CD14-positive monocyte (primary cell): ENCODE measurements at regions not wholly inside any gene's neighbourhood (a gene's known extent, or its start where the extent isn't known, plus 50 kb on each side); places are given as distances from the start of the nearest gene placed in this dataset.

ENCODE experiments used
- DNase-seq, 3 donors: peaks; one replicate each; pipeline ENCODE4 v3.0.0-alpha.2; 2011 to 2022
- H2AFZ ChIP-seq: 2 replicates; pipeline ENCODE4 v1.6.0; 2012; ENCODE audit warnings: mild to moderate bottlenecking, low read depth, low read length, inconsistent platforms; ENCODE audit not compliant: insufficient read depth, poor library complexity, severe bottlenecking
- H3K27ac ChIP-seq, 2 donors: 1 replicate in 1 of 2; 2 replicates in 1 of 2; pipeline ENCODE4 v1.5.1; 2012 to 2013; ENCODE audit warnings: low read length in 2 of 2, control low read depth in 1 of 2, inconsistent platforms in 1 of 2, low read depth in 1 of 2, mild to moderate bottlenecking in 1 of 2
- H3K27me3 ChIP-seq, 2 donors: one replicate each; pipeline versions ENCODE4 v1.6.0 to v1.6.1; 2011 to 2013; ENCODE audit warnings: low read length in 2 of 2; ENCODE audit not compliant: control insufficient read depth in 2 of 2, insufficient read depth in 2 of 2
- H3K36me3 ChIP-seq, 2 donors: replicated peaks in 1 of 2; 1 replicate in 1 of 2; 2 replicates in 1 of 2; pipeline versions ENCODE4 v1.5.1 to v1.6.1; 2012 to 2013; ENCODE audit warnings: low read length in 2 of 2, control low read depth in 1 of 2, inconsistent platforms in 1 of 2, mild to moderate bottlenecking in 1 of 2; ENCODE audit not compliant: insufficient read depth in 2 of 2, control insufficient read depth in 1 of 2
- H3K4me1 ChIP-seq, 2 donors: 1 replicate in 1 of 2; 2 replicates in 1 of 2; pipeline versions ENCODE4 v1.5.1 to v1.6.1; 2012 to 2013; ENCODE audit warnings: low read length in 2 of 2, control low read depth in 1 of 2, inconsistent platforms in 1 of 2, mild to moderate bottlenecking in 1 of 2, moderate library complexity in 1 of 2; ENCODE audit not compliant: insufficient read depth in 2 of 2, control insufficient read depth in 1 of 2
- H3K4me2 ChIP-seq: replicated peaks from 2 replicates; pipeline ENCODE3; 2012; ENCODE audit warnings: low read length, moderate library complexity, mild to moderate bottlenecking; ENCODE audit not compliant: poor library complexity, severe bottlenecking; ENCODE audit errors: extremely low read depth
- H3K4me3 ChIP-seq, 3 experiments: fragments of 200-600 bp in 1 of 3; sonication (generic) in 1 of 3; replicated peaks in 1 of 3; 1 replicate in 2 of 3; 2 replicates in 1 of 3; pipeline ENCODE4 v1.5.1; 2011 to 2013; ENCODE audit warnings: low read length in 3 of 3, mild to moderate bottlenecking in 3 of 3, control low read depth in 2 of 3, low read depth in 2 of 3, inconsistent platforms in 1 of 3, moderate library complexity in 1 of 3
- H3K79me2 ChIP-seq: 2 replicates; pipeline ENCODE4 v1.6.0; 2012; ENCODE audit warnings: mild to moderate bottlenecking, control low read depth, inconsistent platforms, low read length, moderate library complexity; ENCODE audit not compliant: insufficient read depth
- H3K9ac ChIP-seq: 2 replicates; pipeline ENCODE4 v1.6.0; 2017; ENCODE audit warnings: low read length, mild to moderate bottlenecking; ENCODE audit not compliant: insufficient read depth, poor library complexity, severe bottlenecking
- H3K9me3 ChIP-seq, 2 donors: replicated peaks in 1 of 2; 1 replicate in 1 of 2; 2 replicates in 1 of 2; pipeline versions ENCODE4 v1.5.1 to v1.6.1; 2012 to 2013; ENCODE audit warnings: low read length in 2 of 2, control low read depth in 1 of 2; ENCODE audit not compliant: control insufficient read depth in 1 of 2, insufficient read depth in 1 of 2
- H4K20me1 ChIP-seq: 2 replicates; pipeline ENCODE4 v1.6.0; 2012; ENCODE audit warnings: mild to moderate bottlenecking, low read length, control low read depth, moderate library complexity; ENCODE audit not compliant: insufficient read depth
- H3K27ac Mint-ChIP-seq, 7 donors: one replicate each; pipeline ENCODE4 v1.8.0; 2020; ENCODE audit warnings: mild to moderate bottlenecking in 7 of 7, mixed read lengths in 7 of 7, moderate library complexity in 6 of 7, inconsistent platforms in 2 of 7
- H3K27me3 Mint-ChIP-seq, 3 donors: one replicate each; pipeline ENCODE4 v1.8.0; 2021 to 2022; ENCODE audit warnings: low read depth in 3 of 3, mild to moderate bottlenecking in 3 of 3, mixed read lengths in 3 of 3, moderate library complexity in 3 of 3, inconsistent platforms in 1 of 3
- H3K36me3 Mint-ChIP-seq, 2 donors: one replicate each; pipeline ENCODE4 v1.8.0; 2020; ENCODE audit warnings: mixed read lengths in 2 of 2, inconsistent platforms in 1 of 2, mild to moderate bottlenecking in 1 of 2
- H3K4me1 Mint-ChIP-seq: one replicate; pipeline ENCODE4 v1.8.0; 2020; ENCODE audit warnings: mild to moderate bottlenecking, mixed read lengths
- H3K4me3 Mint-ChIP-seq, 2 donors: one replicate each; pipeline ENCODE4 v1.8.0; 2020; ENCODE audit warnings: mild to moderate bottlenecking in 2 of 2, mixed read lengths in 2 of 2, moderate library complexity in 1 of 2
- H3K9me3 Mint-ChIP-seq, 7 donors: one replicate each; pipeline ENCODE4 v1.8.0; 2020 to 2022; ENCODE audit warnings: mixed read lengths in 7 of 7, mild to moderate bottlenecking in 6 of 7, moderate library complexity in 6 of 7, inconsistent platforms in 2 of 7
- WGBS: methylation state at CpG from one replicate; pipeline ENCODE4 v1.1.5; 2013; ENCODE audit warnings: missing lambda C conversion rate; ENCODE audit not compliant: insufficient coverage; 5-methylcytosine and 5-hydroxymethylcytosine counted together
- intact Hi-C, 2 donors: fragments of 100-400 bp; cut with micrococcal nuclease; formaldehyde crosslinking; loops; one replicate each; pipeline versions ENCODE4 v1.15.0 to v1.15.1; 2023
- TF ChIP-seq, protein P1 (sequence below): fragments of 200-600 bp; IDR thresholded peaks from one replicate; pipeline ENCODE4 v1.8.0; 2022; ENCODE audit warnings: antibody characterized with exemption, mild to moderate bottlenecking

DNA sequence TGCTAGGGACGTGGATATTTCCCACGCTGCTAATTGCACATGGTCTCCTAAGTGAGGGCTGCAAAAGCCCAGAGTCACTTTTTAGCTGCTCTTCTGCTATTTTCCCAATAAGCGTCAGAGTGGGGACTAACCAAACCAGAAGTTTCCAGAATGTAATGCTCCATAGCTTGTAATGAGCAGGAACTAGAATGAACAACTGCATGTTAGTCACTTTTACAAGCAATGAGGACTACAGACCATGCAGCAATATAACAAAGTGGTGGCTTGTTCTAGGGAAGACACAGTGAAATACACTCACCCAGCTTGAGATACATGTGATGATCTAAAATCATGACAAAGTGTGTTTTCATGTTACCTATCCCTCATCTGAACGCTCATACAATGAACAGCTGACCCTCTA, 314.1 kb upstream of the SGK1 start:
- H3K4me1 ChIP-seq = peaks cover 26 to 44% of the 10 kb centered on the region in 2 donors
- peaks cover 47% of the 10 kb centered on the region for H3K4me1 Mint-ChIP-seq
- no peak overlapping the region for H3K4me2 ChIP-seq
- H3K27ac Mint-ChIP-seq = peak overlapping the region in 5 of 7 donors; percentile 65 to 94 (median 89)
- no peak overlapping the region for H2AFZ ChIP-seq
- H3K4me3 Mint-ChIP-seq = peak overlapping the region in 1 of 2 donors; percentile 31
- no peak overlapping the region for H3K9ac ChIP-seq
- no peak overlapping the region for H3K4me3 ChIP-seq
- H3K27me3 ChIP-seq = no peaks in the 10 kb centered on the region
- H3K79me2 ChIP-seq = no peaks in the 10 kb centered on the region
- WGBS = 36% methylated on average over 3 of the region's 4 CpGs
- H3K9me3 Mint-ChIP-seq = peaks cover 0 to 4% (median 0%) of the 10 kb centered on the region in 7 donors
- no peak overlapping the region for H3K27ac ChIP-seq
- intact Hi-C loops = loop anchor here (2.0 to 10.0 kb wide), 3 partner anchors 100 to 455 kb away; no protein-coding TSS in a partner anchor
- no peaks in the 10 kb centered on the region for H3K9me3 ChIP-seq
- TF ChIP-seq, protein P1, sequence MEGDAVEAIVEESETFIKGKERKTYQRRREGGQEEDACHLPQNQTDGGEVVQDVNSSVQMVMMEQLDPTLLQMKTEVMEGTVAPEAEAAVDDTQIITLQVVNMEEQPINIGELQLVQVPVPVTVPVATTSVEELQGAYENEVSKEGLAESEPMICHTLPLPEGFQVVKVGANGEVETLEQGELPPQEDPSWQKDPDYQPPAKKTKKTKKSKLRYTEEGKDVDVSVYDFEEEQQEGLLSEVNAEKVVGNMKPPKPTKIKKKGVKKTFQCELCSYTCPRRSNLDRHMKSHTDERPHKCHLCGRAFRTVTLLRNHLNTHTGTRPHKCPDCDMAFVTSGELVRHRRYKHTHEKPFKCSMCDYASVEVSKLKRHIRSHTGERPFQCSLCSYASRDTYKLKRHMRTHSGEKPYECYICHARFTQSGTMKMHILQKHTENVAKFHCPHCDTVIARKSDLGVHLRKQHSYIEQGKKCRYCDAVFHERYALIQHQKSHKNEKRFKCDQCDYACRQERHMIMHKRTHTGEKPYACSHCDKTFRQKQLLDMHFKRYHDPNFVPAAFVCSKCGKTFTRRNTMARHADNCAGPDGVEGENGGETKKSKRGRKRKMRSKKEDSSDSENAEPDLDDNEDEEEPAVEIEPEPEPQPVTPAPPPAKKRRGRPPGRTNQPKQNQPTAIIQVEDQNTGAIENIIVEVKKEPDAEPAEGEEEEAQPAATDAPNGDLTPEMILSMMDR = no peak
- peak; percentile 24 to 63 (median 28) for DNase-seq
- no peaks in the 10 kb centered on the region for H3K36me3 Mint-ChIP-seq
- H3K27me3 Mint-ChIP-seq = no peaks in the 10 kb centered on the region
- no peaks in the 10 kb centered on the region for H3K36me3 ChIP-seq
- H4K20me1 ChIP-seq = no peaks in the 10 kb centered on the region

DNA sequence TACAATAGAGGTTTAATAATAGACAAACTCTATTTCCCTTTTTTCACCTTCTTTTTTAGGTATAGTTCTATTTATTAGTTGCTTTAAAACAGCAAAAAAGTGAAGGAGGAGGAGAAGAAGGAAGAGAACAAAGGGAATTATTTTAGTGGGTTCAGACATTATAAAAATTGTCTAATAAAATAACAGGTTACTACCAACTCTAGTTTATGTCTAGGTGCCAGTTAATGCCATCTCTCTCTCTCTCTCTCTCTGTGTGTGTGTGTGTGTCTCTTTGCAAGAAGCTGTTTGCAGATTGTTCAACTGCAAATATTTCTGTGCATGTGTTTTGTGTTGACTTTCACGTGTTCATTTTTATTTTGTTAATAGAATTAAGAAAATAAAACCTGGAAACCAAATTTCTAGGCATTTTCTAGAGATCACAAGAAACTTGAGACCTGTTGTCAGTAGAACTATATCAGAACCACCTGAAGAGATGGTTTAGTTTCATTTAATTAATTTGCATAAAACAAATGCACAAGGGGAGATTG, 313.5 kb upstream of the SGK1 start:
- intact Hi-C loops = loop anchor here (5.0 to 10.0 kb wide), 2 partner anchors 99 to 187 kb away; no protein-coding TSS in a partner anchor
- Histone ChIP-seq H3K9ac (no peak overlapping the region), H3K27me3 (no peaks in the 10 kb centered on the region), H4K20me1 (no peaks in the 10 kb centered on the region), H3K4me1 (peaks cover 26 to 44% of the 10 kb centered on the region in 2 donors), H3K79me2 (no peaks in the 10 kb centered on the region), H3K4me2 (no peak overlapping the region), H3K9me3 (no peaks in the 10 kb centered on the region), H3K27ac (no peak overlapping the region), H3K36me3 (no peaks in the 10 kb centered on the region), H3K4me3 (no peak overlapping the region), H2AFZ (no peak overlapping the region)
- H3K9me3 Mint-ChIP-seq = peaks cover 0 to 4% (median 0%) of the 10 kb centered on the region in 7 donors
- peaks cover 47% of the 10 kb centered on the region for H3K4me1 Mint-ChIP-seq
- no CpG with 5 or more reads among the region's 1 CpG for WGBS
- DNase-seq = no peak
- no peaks in the 10 kb centered on the region for H3K27me3 Mint-ChIP-seq
- H3K27ac Mint-ChIP-seq = peak overlapping the region in 6 of 7 donors; percentile 62 to 94 (median 76)
- TF ChIP-seq, protein P1 = no peak
- no peaks in the 10 kb centered on the region for H3K36me3 Mint-ChIP-seq
- H3K4me3 Mint-ChIP-seq = no peak overlapping the region
